ENCODE measurements at regions not wholly inside any gene's neighbourhood (a gene's known extent, or its start where the extent isn't known, plus 50 kb on each side); places are given as distances from the start of the nearest gene placed in this dataset.

- H3K9ac ChIP-seq (ENCODE audit: low read length): no peak overlapping the region
- DNase-seq (ENCODE audit: low read depth): no peak
- H3K9me3 ChIP-seq (ENCODE audit: control insufficient read depth, low read length): peaks cover 4% of the 10 kb centered on the region
- H3K4me3 ChIP-seq (ENCODE audit: low read length): no peak overlapping the region
- peaks cover 45% of the 10 kb centered on the region for H3K27me3 ChIP-seq (replicated peaks; ENCODE audit: control insufficient read depth, insufficient read depth, low read length)
- H3K4me1 ChIP-seq (ENCODE audit: control insufficient read depth, insufficient read depth, low read length): no peaks in the 10 kb centered on the region
- H3K36me3 ChIP-seq (ENCODE audit: control insufficient read depth, insufficient read depth, low read length, severe bottlenecking): no peaks in the 10 kb centered on the region
Measured at GRCh38 chr3:127349501-127350171, 61.8 kb upstream of the PRR20G start.

- no peak for DNase-seq (ENCODE audit: low read depth)
- no peaks in the 10 kb centered on the region for H3K9me3 ChIP-seq (ENCODE audit: control insufficient read depth, low read length)
- H3K36me3 ChIP-seq (ENCODE audit: control insufficient read depth, insufficient read depth, low read length, severe bottlenecking): no peaks in the 10 kb centered on the region
- H3K9ac ChIP-seq (ENCODE audit: low read length): no peak overlapping the region
- peaks cover 62% of the 10 kb centered on the region for H3K27me3 ChIP-seq (replicated peaks; ENCODE audit: control insufficient read depth, insufficient read depth, low read length)
- H3K4me3 ChIP-seq (ENCODE audit: low read length): no peak overlapping the region
- no peaks in the 10 kb centered on the region for H3K4me1 ChIP-seq (ENCODE audit: control insufficient read depth, insufficient read depth, low read length)
Measured at GRCh38 chr3:127342735-127343134, 54.9 kb upstream of the PRR20G start.

- DNase-seq (ENCODE audit: low read depth): no peak
- peaks cover 57% of the 10 kb centered on the region for H3K27me3 ChIP-seq (replicated peaks; ENCODE audit: control insufficient read depth, insufficient read depth, low read length)
Measured at GRCh38 chr3:127339928-127340861, 52.3 kb upstream of the PRR20G start.

GRCh38 chr3:127339016-127339415, 51.2 kb upstream of the PRR20G start:
- H3K9me3 ChIP-seq (ENCODE audit: control insufficient read depth, low read length): peaks cover 17% of the 10 kb centered on the region
- H3K36me3 ChIP-seq (ENCODE audit: control insufficient read depth, insufficient read depth, low read length, severe bottlenecking): no peaks in the 10 kb centered on the region
- peaks cover 57% of the 10 kb centered on the region for H3K27me3 ChIP-seq (replicated peaks; ENCODE audit: control insufficient read depth, insufficient read depth, low read length)
- no peak for DNase-seq (ENCODE audit: low read depth)
- no peak overlapping the region for H3K9ac ChIP-seq (ENCODE audit: low read length)
- H3K4me1 ChIP-seq (ENCODE audit: control insufficient read depth, insufficient read depth, low read length): no peaks in the 10 kb centered on the region
- H3K4me3 ChIP-seq (ENCODE audit: low read length): no peak overlapping the region

More at GRCh38 chr3:127339928-127340861, 52.3 kb upstream of the PRR20G start:
- H3K9ac ChIP-seq (ENCODE audit: low read length): no peak overlapping the region
- H3K4me3 ChIP-seq (ENCODE audit: low read length): no peak overlapping the region
- no peaks in the 10 kb centered on the region for H3K36me3 ChIP-seq (ENCODE audit: control insufficient read depth, insufficient read depth, low read length, severe bottlenecking)
- peaks cover 5% of the 10 kb centered on the region for H3K9me3 ChIP-seq (ENCODE audit: control insufficient read depth, low read length)
- H3K4me1 ChIP-seq (ENCODE audit: control insufficient read depth, insufficient read depth, low read length): no peaks in the 10 kb centered on the region

GRCh38 chr3:127337911-127338531, 50.2 kb upstream of the PRR20G start:
- H3K27me3 ChIP-seq (replicated peaks; ENCODE audit: control insufficient read depth, insufficient read depth, low read length): peaks cover 53% of the 10 kb centered on the region
- no peak for DNase-seq (ENCODE audit: low read depth)
- no peak overlapping the region for H3K9ac ChIP-seq (ENCODE audit: low read length)
- no peaks in the 10 kb centered on the region for H3K36me3 ChIP-seq (ENCODE audit: control insufficient read depth, insufficient read depth, low read length, severe bottlenecking)
- no peaks in the 10 kb centered on the region for H3K4me1 ChIP-seq (ENCODE audit: control insufficient read depth, insufficient read depth, low read length)
- H3K9me3 ChIP-seq (ENCODE audit: control insufficient read depth, low read length): peaks cover 21% of the 10 kb centered on the region
- H3K4me3 ChIP-seq (ENCODE audit: low read length): no peak overlapping the region
